CMK (cell line): ENCODE measurements at regions not wholly inside any gene's neighbourhood (a gene's known extent, or its start where the extent isn't known, plus 50 kb on each side); places are given as distances from the start of the nearest gene placed in this dataset.
"Not testable (repeated sequence)": the region's sequence is repeated elsewhere in the genome, so short reads cannot be mapped to it uniquely, and the experiment has no call there.

ENCODE experiments used
- DNase-seq: peaks from one replicate; pipeline ENCODE4 v3.0.0-alpha.2; 2010; ENCODE audit warnings: low read depth

DNA sequence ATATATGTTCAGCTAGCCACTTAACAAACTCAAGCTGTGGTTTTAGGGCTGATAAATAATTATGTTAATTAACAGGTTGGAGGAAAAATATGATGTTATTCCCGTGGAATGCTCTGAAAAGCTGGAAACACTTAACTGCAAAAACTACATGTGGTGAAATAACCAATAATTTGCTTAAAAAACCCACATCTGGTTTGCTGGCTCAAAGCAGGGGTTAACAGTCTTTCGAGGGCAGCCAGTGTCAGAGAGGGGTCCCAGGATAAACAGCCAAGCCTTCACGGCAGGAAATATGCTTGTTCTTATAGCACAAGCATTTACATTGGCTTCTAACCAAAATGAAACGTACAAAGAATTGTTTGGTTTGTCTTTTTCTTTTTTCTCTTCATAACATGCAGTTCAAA is 254.0 kb upstream of the GAS1 start:
- DNase-seq, result no peak

GRCh38 chr9:87206064-87206661 is 258.9 kb upstream of the GAS1 start:
- no peak for DNase-seq

- DNase-seq, result not testable (repeated sequence)
Observed at GRCh38 chr9:87210658-87211057, 263.4 kb upstream of the GAS1 start.

- no peak for DNase-seq
Observed at GRCh38 chr9:87211669-87212068, 264.4 kb upstream of the GAS1 start.

GRCh38 chr9:87212605-87213021 is 265.3 kb upstream of the GAS1 start:
- no peak for DNase-seq

GRCh38 chr9:87213948-87214347 is 266.6 kb upstream of the GAS1 start:
- DNase-seq, result no peak

DNA sequence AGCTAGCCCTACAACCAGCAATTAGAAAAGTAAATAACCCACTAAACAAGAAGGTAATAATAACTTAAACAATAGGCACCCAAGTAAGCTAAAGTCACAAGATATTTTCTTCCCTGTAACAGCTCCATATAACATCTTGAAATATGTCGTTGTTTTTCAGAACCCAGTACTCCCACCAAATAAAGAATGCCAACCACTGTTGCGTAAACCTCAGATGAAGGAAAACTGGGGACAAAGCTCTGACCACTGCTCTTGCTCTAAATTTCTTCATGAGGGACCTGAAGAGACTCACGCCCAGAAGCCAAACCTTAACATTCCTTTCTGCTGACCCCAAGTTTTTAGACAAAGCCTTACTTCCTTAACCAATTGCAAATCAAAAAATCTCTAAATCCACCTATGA is 267.7 kb upstream of the GAS1 start:
- DNase-seq, result no peak

GRCh38 chr9:87216036-87216435 is 268.7 kb upstream of the GAS1 start:
- no peak for DNase-seq

DNA sequence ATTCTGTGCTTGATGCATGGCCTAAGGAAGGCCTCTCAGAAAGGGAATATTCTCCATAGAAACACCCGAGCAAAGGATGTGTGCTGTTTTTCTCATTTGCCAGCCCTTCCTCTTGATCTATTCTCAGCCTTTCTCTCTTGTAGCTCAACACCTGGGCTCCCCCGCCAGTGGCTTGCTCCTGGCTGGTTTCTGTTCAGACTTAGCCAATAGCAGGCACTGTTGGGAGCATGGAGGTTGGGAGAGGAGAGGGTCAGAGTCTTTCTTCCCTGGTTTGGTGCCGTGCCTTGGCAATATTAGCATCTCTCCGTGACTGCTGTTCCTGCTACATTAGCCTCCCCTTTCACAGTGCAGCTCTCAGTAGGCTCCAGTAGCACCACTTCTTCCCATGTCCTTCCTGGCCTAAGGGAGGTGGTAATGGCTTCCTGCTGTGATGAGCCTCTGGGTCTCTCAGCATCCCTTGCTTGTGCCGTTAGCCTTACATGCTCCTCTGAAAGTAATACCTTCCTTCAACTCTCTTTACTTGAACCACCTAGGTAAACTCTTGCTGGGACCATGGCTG is 269.7 kb upstream of the GAS1 start:
- DNase-seq, result no peak

DNA sequence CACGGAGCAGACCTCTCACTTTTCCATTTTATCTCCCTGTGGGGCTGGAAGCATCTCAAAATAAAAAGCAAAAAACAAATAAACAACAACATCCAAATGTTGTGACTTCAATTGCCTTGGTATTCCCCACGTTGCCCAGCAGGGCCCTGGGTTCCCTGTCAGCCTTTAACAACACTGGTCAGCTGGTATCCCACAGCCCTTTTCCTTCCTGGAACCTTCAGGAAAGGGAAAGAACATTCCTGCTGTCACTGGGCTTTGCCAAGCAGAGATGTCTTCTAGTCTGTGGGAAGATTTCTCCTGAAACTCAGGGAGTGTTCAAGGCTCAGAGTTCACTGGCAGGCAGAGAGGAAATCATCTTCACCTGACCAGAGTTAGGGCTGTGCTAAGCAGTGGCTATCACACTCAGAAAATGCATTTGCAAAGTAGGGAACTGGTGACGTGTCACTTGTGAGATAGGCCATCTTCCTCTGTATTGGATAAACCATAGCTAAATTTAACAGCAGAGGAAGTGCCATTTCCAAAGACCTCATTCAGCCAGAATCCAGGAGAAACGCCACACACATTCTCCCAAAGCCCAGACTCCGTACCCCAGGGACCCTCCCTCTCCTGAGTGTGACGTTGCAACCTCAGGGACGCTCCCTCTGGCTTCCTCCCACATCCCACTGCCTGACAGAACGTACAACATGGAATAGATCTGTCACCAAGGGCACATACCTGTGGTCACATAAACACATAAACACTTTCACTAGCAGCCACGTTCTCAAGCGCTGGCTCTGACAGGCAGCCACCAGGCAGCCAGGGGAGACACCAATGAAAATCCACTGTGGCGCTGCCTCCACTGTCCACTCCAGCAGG is 274.0 kb upstream of the DAPK1 start:
- DNase-seq, result no peak

DNA sequence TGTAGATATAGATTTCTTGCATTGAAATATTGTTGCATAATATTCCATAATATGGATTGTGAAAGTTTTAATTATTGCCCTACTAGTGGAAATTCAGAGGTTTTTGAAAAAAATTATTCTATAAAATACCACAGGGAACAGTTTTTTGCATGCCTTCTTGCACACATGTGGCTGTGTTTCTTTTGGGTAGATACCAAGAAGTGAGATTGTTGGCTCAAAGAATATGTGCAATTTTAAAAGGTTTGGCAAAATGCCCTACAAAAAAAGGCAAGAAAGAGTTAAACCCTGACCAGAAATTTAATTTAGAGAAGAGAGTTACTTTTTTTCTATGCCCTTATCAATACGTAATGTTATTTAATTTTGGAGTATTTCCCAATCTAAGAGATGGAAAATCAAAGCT is 270.8 kb upstream of the DAPK1 start:
- no peak for DNase-seq

DNA sequence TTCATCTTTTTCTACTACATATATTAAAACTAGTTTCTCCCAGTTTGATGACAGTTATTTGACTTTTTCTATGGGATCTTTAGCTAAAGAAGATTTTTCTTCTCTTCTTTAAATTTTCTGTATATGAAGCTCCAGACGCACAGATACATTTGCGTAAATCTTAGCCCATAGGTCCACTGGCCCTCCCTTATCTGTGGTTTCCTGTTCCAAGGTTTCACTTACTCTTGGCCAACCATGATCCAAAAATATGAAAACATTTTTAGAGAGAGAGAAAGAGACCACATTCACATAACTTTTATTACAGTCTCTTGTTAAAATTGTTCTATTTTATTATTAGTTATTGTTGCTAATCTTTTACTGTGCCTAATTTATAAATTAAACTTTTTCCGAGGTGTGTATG is 270.2 kb upstream of the DAPK1 start:
- DNase-seq, result no peak

GRCh38 chr9:87229108-87229507 is 268.6 kb upstream of the DAPK1 start:
- DNase-seq, result no peak

GRCh38 chr9:87233431-87233830 is 264.2 kb upstream of the DAPK1 start:
- DNase-seq, result no peak

DNA sequence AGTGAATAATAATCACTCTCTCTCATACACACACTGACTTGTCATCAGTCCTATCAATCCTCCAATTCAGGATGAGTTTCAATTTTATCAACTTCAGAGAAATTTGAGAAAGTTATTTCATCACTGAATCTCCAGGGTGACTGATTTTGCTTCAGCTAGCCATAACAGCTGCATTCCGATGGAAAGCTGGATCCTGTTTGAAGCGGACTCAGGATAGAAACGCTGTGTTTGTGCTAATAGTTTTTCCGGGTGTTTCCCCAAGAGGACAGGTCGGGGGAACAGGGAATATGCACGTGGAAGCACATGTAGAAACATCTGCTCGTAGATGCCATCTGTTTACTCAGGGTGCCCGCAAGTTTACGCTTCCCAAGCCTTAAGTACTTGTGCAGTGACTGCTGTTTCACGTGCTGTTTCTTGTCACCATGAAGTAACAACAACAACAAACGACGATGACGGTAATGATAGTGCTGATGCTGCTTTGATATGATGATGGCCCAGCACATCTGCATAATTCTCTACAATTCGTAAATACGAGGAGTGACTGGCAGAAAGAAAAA is 263.7 kb upstream of the DAPK1 start:
- no peak for DNase-seq

- DNase-seq, result no peak
Observed at GRCh38 chr9:87234854-87235253, 262.8 kb upstream of the DAPK1 start.

GRCh38 chr9:87236546-87236945 is 261.1 kb upstream of the DAPK1 start:
- no peak for DNase-seq

- DNase-seq, result no peak
Observed at GRCh38 chr9:87237336-87237735, 260.3 kb upstream of the DAPK1 start.

DNA sequence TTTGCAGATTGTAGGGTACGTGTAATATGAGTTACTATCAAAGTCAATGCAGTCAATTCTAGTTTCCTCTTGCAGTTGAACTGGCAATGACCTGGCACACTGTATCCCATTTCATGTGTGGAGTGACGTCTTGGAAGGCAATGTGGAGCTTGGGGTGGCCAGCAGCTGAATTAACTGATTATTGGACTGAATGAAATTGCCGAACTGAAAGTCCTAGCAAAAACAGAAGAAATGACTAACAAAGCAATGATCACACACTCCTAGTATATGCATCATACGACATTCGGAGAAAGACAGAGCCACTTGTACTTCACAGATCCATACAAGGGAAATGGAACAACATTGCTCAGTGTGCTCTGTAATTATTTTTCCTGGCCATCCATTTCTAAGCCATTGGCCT is 259.1 kb upstream of the DAPK1 start:
- DNase-seq, result no peak

GRCh38 chr9:87239312-87239711 is 258.4 kb upstream of the DAPK1 start:
- no peak for DNase-seq

DNA sequence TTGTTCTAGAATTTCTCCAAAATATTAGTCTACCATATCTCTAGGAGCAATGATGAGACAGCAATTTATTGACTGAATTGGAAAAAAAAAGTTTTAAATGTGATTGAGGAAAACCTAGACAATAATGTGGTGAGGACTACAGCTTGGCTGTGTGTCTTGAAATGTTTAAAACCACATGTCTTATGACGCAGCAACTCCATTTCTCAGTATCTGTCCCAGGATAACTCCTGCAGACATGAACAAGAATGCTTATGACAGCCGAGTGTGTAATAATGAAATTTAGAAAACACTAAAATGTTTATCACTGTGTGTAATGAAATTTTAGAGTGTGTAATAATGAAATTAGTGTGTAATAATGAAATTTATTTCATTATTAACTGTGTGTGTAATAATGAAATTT is 254.1 kb upstream of the DAPK1 start:
- DNase-seq, result no peak

- no peak for DNase-seq
Observed at GRCh38 chr9:87245271-87245670, 252.4 kb upstream of the DAPK1 start.

DNA sequence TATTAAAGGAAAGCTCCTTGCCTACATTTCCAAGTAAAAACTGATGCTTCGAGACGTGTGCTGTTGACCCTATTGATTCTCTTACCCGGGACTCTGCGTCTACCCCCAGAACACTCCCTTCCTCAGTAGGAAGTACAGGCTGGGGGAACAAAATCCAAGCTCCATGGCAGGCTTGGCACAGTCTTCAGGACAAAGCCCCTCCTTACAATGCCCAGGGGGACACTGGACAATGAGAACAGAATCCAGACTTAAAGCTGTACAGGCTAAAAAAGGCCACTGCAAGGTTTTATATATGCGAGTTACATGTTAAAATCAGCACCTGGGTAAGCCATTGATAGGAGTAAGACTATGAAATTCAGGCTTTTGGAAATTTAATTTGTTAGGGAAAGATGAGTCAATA is 250.6 kb upstream of the DAPK1 start:
- no peak for DNase-seq
